Heart left ventricle (tissue), 13 donors: ENCODE measurements at regions not wholly inside any gene's neighbourhood (a gene's known extent, or its start where the extent isn't known, plus 50 kb on each side); places are given as distances from the start of the nearest gene placed in this dataset.

ENCODE experiments used
- POLR2A ChIP-seq, 2 donors: fragments of 450-650 bp; IDR thresholded peaks; one replicate each; pipeline ENCODE4 v1.6.1; 2017; ENCODE audit warnings: antibody characterized with exemption in 2 of 2, mild to moderate bottlenecking in 2 of 2, moderate library complexity in 2 of 2
- TF ChIP-seq, protein P1 (sequence below), 12 donors: fragments of 200-600 bp; sonication (generic) in 4 of 12; IDR thresholded peaks; one replicate each; pipeline versions ENCODE4 v1.5.0 to v1.8.0; 2018 to 2022; ENCODE audit warnings: antibody characterized with exemption in 12 of 12, mild to moderate bottlenecking in 5 of 12
- donor health status: ischemic (EF 13 %, LVEDD 7.1; RV severe dilation, severe dysfunction).
- donor health status: DM: no; HTN: yes; CAD: no.
- donor health status: DM: no; HTN: no; CAD: no.
- donor health status: ischemic (EF 25% LVEDD 6.9; RV normal size, moderate dysfunction).
- donor health status: ischemic (EF 25% LVEDD 5.7; RV mildly dilated, moderate dysfunction).
- donor health status: ischemic (EF 35%, LVEDD 5.7; RV mildly dilated, moderate dysfunction).
- donor health status: nonischemic (EF 11% LVEDD 7.7; RV severe dilation, severe dysfunction).
- donor health status: DM: yes; HTN: yes; CAD: no.
- donor health status: PGD.
- donor health status: ischemic (EF 29% LVEDD 5.4; RV normal size, mild dysfunction).
- donor health status: nonischemic (EF 23%, LVEDD 6.1; RV moderate dilation, normal function).

DNA sequence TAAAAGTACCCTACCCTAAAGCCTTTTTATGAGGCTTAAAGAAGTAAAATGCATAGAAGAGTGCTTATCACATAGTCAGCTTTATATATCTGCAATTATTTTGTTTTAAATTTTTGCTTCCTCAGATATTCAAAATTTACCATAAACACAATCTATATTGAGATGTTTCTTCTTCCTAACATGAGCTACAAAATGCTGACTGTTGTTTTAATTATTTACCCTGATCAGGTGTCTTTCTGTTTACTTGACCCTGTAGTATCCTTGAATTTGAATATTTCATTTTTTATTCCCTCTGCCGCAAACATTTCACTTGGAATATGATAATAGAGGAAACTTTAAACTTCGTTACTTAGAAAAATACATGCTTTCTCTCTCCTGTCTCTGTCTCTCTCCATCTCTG, 147.9 kb downstream of the TMX3 start:
- TF ChIP-seq, protein P1, sequence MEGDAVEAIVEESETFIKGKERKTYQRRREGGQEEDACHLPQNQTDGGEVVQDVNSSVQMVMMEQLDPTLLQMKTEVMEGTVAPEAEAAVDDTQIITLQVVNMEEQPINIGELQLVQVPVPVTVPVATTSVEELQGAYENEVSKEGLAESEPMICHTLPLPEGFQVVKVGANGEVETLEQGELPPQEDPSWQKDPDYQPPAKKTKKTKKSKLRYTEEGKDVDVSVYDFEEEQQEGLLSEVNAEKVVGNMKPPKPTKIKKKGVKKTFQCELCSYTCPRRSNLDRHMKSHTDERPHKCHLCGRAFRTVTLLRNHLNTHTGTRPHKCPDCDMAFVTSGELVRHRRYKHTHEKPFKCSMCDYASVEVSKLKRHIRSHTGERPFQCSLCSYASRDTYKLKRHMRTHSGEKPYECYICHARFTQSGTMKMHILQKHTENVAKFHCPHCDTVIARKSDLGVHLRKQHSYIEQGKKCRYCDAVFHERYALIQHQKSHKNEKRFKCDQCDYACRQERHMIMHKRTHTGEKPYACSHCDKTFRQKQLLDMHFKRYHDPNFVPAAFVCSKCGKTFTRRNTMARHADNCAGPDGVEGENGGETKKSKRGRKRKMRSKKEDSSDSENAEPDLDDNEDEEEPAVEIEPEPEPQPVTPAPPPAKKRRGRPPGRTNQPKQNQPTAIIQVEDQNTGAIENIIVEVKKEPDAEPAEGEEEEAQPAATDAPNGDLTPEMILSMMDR (IDR thresholded peaks at IDR 0.05): no peak
- no peak for TF ChIP-seq POLR2A (IDR thresholded peaks at IDR 0.05)
